ENCODE measurements at regions not wholly inside any gene's neighbourhood (a gene's known extent, or its start where the extent isn't known, plus 50 kb on each side); places are given as distances from the start of the nearest gene placed in this dataset.

- H3K4me1 Mint-ChIP-seq: peaks cover 27% of the 10 kb centered on the region
- no peaks in the 10 kb centered on the region for H3K9me3 Mint-ChIP-seq
- no peak for TF ChIP-seq CTCF (IDR thresholded peaks at IDR 0.05; ENCODE audit: unreplicated experiment)
- H3K36me3 Mint-ChIP-seq: no peaks in the 10 kb centered on the region
- DNase-seq (ENCODE audit: low spot score in 2 of 2, unreplicated experiment in 2 of 2): no peak
- peaks cover 28% of the 10 kb centered on the region for H3K27me3 Mint-ChIP-seq (ENCODE audit: low read depth)
- no peak overlapping the region for H3K4me3 Mint-ChIP-seq
- H3K27ac Mint-ChIP-seq: no peak overlapping the region
Measured at GRCh38 chr22:27510024-27510423, 291.5 kb downstream of the MN1 start.

- no peaks in the 10 kb centered on the region for H3K36me3 Mint-ChIP-seq
- peak in 1 of 2 experiments; percentile 69 for DNase-seq (ENCODE audit: low spot score in 2 of 2, unreplicated experiment in 2 of 2)
- H3K27me3 Mint-ChIP-seq (ENCODE audit: low read depth): peaks cover 23% of the 10 kb centered on the region
- H3K9me3 Mint-ChIP-seq: no peaks in the 10 kb centered on the region
- H3K4me3 Mint-ChIP-seq: no peak overlapping the region
- H3K27ac Mint-ChIP-seq: peak overlapping the region; percentile 96
- H3K4me1 Mint-ChIP-seq: peaks cover 38% of the 10 kb centered on the region
- no peak for TF ChIP-seq CTCF (IDR thresholded peaks at IDR 0.05; ENCODE audit: unreplicated experiment)
Measured at GRCh38 chr22:27512283-27512761, 289.2 kb downstream of the MN1 start.

- no peak for TF ChIP-seq CTCF (IDR thresholded peaks at IDR 0.05; ENCODE audit: unreplicated experiment)
- peaks cover 40% of the 10 kb centered on the region for H3K4me1 Mint-ChIP-seq
- no peak for DNase-seq (ENCODE audit: low spot score in 2 of 2, unreplicated experiment in 2 of 2)
- H3K27ac Mint-ChIP-seq: peak overlapping the region; percentile 96
- no peaks in the 10 kb centered on the region for H3K9me3 Mint-ChIP-seq
- H3K36me3 Mint-ChIP-seq: no peaks in the 10 kb centered on the region
- no peak overlapping the region for H3K4me3 Mint-ChIP-seq
- H3K27me3 Mint-ChIP-seq (ENCODE audit: low read depth): peaks cover 21% of the 10 kb centered on the region
Measured at GRCh38 chr22:27513021-27513420, 288.5 kb downstream of the MN1 start.

GRCh38 chr22:27514601-27515523 lies 286.7 kb downstream of the MN1 start:
- TF ChIP-seq CTCF (IDR thresholded peaks at IDR 0.05; ENCODE audit: unreplicated experiment): no peak

GRCh38 chr22:27517361-27518155 lies 284.0 kb downstream of the MN1 start:
- no peak overlapping the region for H3K4me3 Mint-ChIP-seq
- no peak for DNase-seq (ENCODE audit: low spot score in 2 of 2, unreplicated experiment in 2 of 2)
- H3K4me1 Mint-ChIP-seq: peaks cover 37% of the 10 kb centered on the region
- TF ChIP-seq CTCF (IDR thresholded peaks at IDR 0.05; ENCODE audit: unreplicated experiment): no peak
- peak overlapping the region; percentile 79 for H3K27ac Mint-ChIP-seq
- no peaks in the 10 kb centered on the region for H3K9me3 Mint-ChIP-seq
- H3K36me3 Mint-ChIP-seq: no peaks in the 10 kb centered on the region
- H3K27me3 Mint-ChIP-seq (ENCODE audit: low read depth): no peaks in the 10 kb centered on the region

More at GRCh38 chr22:27514601-27515523, 286.7 kb downstream of the MN1 start:
- Mint-ChIP-seq H3K27ac (peak overlapping the region; percentile 55), H3K4me3 (no peak overlapping the region), H3K27me3 (ENCODE audit: low read depth) (peaks cover 13% of the 10 kb centered on the region), H3K4me1 (peaks cover 49% of the 10 kb centered on the region), H3K36me3 (no peaks in the 10 kb centered on the region), H3K9me3 (no peaks in the 10 kb centered on the region)
- DNase-seq (ENCODE audit: low spot score in 2 of 2, unreplicated experiment in 2 of 2): no peak
